ENCODE measurements at regions not wholly inside any gene's neighbourhood (a gene's known extent, or its start where the extent isn't known, plus 50 kb on each side); places are given as distances from the start of the nearest gene placed in this dataset.

- Histone ChIP-seq H3K36me3 (no peaks in the 10 kb centered on the region), H3K27me3 (no peaks in the 10 kb centered on the region), H3K4me1 (no peaks in the 10 kb centered on the region), H3K27ac (no peak overlapping the region), H3K9me3 (no peaks in the 10 kb centered on the region), H3K4me3 (no peak overlapping the region), H3K9ac (ENCODE audit: low read depth in 2 of 2, low read length in 2 of 2) (no peak overlapping the region)
- intact Hi-C loops (cut with DNase I): no loop called here
- no peak for DNase-seq
- no peak for TF ChIP-seq CTCF (IDR thresholded peaks at IDR 0.05)
Observed at GRCh38 chr2:205882806-205883425, 200.6 kb downstream of the NRP2 start.

- no peaks in the 10 kb centered on the region for H3K36me3 ChIP-seq
- intact Hi-C loops (cut with DNase I): no loop called here
- H3K9me3 ChIP-seq: no peaks in the 10 kb centered on the region
- TF ChIP-seq CTCF (IDR thresholded peaks at IDR 0.05): no peak
- DNase-seq: no peak
- H3K9ac ChIP-seq (ENCODE audit: low read depth in 2 of 2, low read length in 2 of 2): no peak overlapping the region
- H3K4me1 ChIP-seq: no peaks in the 10 kb centered on the region
- H3K27ac ChIP-seq: no peak overlapping the region
- H3K27me3 ChIP-seq: no peaks in the 10 kb centered on the region
- H3K4me3 ChIP-seq: no peak overlapping the region
Observed at GRCh38 chr2:205880048-205880447, 197.7 kb downstream of the NRP2 start.

DNA sequence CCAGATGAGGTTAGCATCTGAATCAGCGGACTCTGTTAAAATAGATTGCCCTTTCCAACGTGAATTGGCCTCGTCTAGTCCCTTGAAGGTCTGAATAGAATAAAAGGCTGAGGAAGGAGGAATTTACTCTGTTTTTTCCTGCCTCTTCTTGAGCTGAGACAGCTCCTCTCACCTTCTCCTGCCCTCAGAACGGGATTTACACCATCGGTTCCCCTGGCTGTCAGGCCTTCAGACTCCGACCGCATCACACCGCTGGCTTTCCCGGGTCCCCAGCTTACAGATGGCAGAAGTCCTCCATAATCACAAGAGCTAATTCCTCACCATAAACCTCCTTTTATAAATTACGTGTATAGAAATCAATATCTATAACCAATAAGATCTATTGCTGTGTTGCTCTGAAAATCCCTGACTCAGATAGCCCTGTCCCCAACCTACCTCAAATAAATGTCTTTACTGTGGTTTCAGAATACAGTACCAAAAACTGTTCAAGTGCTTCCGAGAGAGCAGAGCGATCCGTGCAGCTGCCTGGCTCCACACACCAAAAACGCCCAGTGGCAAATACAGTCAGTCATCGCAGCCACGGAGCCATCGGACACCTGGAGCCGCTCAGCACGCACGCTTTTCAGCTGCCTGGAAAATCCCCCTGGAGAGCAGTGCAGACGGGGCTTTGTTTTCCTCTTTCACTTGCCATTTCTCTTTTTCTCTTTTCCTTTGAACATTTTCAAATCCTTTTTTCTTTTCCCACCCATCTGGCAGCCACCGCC, 196.9 kb downstream of the NRP2 start:
- Histone ChIP-seq H3K9ac (ENCODE audit: low read depth in 2 of 2, low read length in 2 of 2) (no peak overlapping the region), H3K4me1 (no peaks in the 10 kb centered on the region), H3K9me3 (no peaks in the 10 kb centered on the region), H3K4me3 (no peak overlapping the region), H3K36me3 (no peaks in the 10 kb centered on the region), H3K27ac (no peak overlapping the region), H3K27me3 (no peaks in the 10 kb centered on the region)
- DNase-seq: no peak
- intact Hi-C loops (cut with DNase I): no loop called here
- TF ChIP-seq CTCF (IDR thresholded peaks at IDR 0.05): no peak

DNA sequence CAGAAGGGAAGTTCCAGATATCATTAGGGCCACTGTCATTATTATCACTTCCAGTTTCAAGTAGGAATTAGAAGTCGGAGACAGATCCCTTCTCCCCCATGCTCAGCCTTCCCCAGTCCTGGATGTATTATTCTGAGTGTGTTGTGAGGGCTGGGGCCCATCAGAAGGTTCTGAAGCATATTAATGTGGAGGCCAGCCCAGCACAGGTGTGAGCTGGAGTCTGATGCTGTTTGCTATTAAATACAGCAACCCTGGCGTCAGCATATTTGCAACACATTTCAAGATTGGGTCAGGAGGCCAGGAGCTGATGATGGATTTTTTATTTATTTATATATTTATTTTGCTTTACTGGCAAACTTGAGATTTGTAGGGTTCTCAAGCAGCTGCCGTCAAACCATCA, 195.2 kb downstream of the NRP2 start:
- intact Hi-C loops (cut with DNase I): no loop called here
- DNase-seq: no peak
- Histone ChIP-seq H3K27ac (no peak overlapping the region), H3K9ac (ENCODE audit: low read depth in 2 of 2, low read length in 2 of 2) (no peak overlapping the region), H3K9me3 (no peaks in the 10 kb centered on the region), H3K4me1 (no peaks in the 10 kb centered on the region), H3K27me3 (no peaks in the 10 kb centered on the region), H3K36me3 (no peaks in the 10 kb centered on the region), H3K4me3 (no peak overlapping the region)
- no peak for TF ChIP-seq CTCF (IDR thresholded peaks at IDR 0.05)

DNA sequence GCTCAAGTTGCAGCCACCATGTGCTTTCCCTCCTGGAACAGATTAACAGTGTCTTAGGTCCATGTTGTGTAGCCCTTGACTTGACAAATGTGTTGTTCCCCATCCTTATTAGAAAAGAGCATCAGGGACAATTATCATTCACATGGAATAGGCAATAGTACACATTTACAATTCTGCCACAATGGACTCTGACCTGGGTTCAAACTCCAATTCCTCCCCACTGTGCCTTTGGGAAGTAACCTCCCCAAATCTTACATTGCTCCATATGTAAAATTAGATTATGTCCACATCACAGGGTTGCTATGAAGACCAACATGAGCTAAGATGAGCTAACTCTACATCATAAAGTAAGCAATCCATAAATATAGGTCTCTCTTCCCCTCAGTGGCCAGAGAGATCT, 193.8 kb downstream of the NRP2 start:
- TF ChIP-seq CTCF (IDR thresholded peaks at IDR 0.05): no peak
- H3K4me3 ChIP-seq: no peak overlapping the region
- H3K4me1 ChIP-seq: no peaks in the 10 kb centered on the region
- DNase-seq: no peak
- no peak overlapping the region for H3K9ac ChIP-seq (ENCODE audit: low read depth in 2 of 2, low read length in 2 of 2)
- H3K27ac ChIP-seq: no peak overlapping the region
- H3K27me3 ChIP-seq: no peaks in the 10 kb centered on the region
- no peaks in the 10 kb centered on the region for H3K9me3 ChIP-seq
- no peaks in the 10 kb centered on the region for H3K36me3 ChIP-seq
- intact Hi-C loops (cut with DNase I): no loop called here

Measured in colonic mucosa (tissue), 4 donors.